Spleen (tissue), 7 donors: ENCODE measurements at regions not wholly inside any gene's neighbourhood (a gene's known extent, or its start where the extent isn't known, plus 50 kb on each side); places are given as distances from the start of the nearest gene placed in this dataset.

Experiments
- POLR2A ChIP-seq, 3 donors: fragments of 450-650 bp; IDR thresholded peaks; one replicate each; pipeline ENCODE4 v1.5.1; 2017; ENCODE audit warnings: antibody characterized with exemption in 3 of 3, mild to moderate bottlenecking in 1 of 3
- POLR2AphosphoS5 ChIP-seq, 3 donors: sonication (generic); formaldehyde crosslinking; IDR thresholded peaks; one replicate each; pipeline ENCODE4 v1.5.1; 2017; ENCODE audit warnings: antibody characterized with exemption in 3 of 3
- TF ChIP-seq, protein P1 (sequence below), 11 experiments: fragments of 200-600 bp in 7 of 11; fragments of 450-650 bp in 4 of 11; sonication (generic) in 4 of 11; IDR thresholded peaks in 8 of 11; conservative IDR thresholded peaks in 3 of 11; 1 replicate in 7 of 11; 2 replicates in 4 of 11; pipeline versions ENCODE4 v1.4.0 to v1.8.0; 2016 to 2021; ENCODE audit warnings: antibody characterized with exemption in 11 of 11, inconsistent platforms in 4 of 11, mild to moderate bottlenecking in 1 of 11
- donor health status: DM: no; HTN: no; CAD: no; lungs with moderate emphysema.
- donor health status: DM: no; HTN: no; CAD: no.
- donor health status: DM: no; HTN: no; CAD: no.

- TF ChIP-seq POLR2AphosphoS5 (IDR thresholded peaks at IDR 0.05) (no peak), POLR2A (IDR thresholded peaks at IDR 0.05) (no peak)
- TF ChIP-seq, protein P1, sequence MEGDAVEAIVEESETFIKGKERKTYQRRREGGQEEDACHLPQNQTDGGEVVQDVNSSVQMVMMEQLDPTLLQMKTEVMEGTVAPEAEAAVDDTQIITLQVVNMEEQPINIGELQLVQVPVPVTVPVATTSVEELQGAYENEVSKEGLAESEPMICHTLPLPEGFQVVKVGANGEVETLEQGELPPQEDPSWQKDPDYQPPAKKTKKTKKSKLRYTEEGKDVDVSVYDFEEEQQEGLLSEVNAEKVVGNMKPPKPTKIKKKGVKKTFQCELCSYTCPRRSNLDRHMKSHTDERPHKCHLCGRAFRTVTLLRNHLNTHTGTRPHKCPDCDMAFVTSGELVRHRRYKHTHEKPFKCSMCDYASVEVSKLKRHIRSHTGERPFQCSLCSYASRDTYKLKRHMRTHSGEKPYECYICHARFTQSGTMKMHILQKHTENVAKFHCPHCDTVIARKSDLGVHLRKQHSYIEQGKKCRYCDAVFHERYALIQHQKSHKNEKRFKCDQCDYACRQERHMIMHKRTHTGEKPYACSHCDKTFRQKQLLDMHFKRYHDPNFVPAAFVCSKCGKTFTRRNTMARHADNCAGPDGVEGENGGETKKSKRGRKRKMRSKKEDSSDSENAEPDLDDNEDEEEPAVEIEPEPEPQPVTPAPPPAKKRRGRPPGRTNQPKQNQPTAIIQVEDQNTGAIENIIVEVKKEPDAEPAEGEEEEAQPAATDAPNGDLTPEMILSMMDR (IDR thresholded peaks at IDR 0.05 in 8 of 11, conservative IDR thresholded peaks at IDR 0.05 in 3 of 11), result no peak
Observed at GRCh38 chrX:3509934-3510333, 163.5 kb upstream of the MXRA5 start.
